B cell (primary cell): ENCODE measurements at regions not wholly inside any gene's neighbourhood (a gene's known extent, or its start where the extent isn't known, plus 50 kb on each side); places are given as distances from the start of the nearest gene placed in this dataset.

ENCODE experiments used
- EZH2 ChIP-seq: IDR thresholded peaks from 2 replicates; pipeline ENCODE4 v1.6.1; 2012; ENCODE audit warnings: borderline replicate concordance, low read depth, mild to moderate bottlenecking, moderate library complexity, low read length; ENCODE audit not compliant: insufficient read depth, poor library complexity, severe bottlenecking
- TF ChIP-seq, protein P1 (sequence below): fragments of 200-600 bp; IDR thresholded peaks from one replicate; pipeline ENCODE4 v1.8.0; 2022; ENCODE audit warnings: antibody characterized with exemption, mild to moderate bottlenecking

- TF ChIP-seq, protein P1, sequence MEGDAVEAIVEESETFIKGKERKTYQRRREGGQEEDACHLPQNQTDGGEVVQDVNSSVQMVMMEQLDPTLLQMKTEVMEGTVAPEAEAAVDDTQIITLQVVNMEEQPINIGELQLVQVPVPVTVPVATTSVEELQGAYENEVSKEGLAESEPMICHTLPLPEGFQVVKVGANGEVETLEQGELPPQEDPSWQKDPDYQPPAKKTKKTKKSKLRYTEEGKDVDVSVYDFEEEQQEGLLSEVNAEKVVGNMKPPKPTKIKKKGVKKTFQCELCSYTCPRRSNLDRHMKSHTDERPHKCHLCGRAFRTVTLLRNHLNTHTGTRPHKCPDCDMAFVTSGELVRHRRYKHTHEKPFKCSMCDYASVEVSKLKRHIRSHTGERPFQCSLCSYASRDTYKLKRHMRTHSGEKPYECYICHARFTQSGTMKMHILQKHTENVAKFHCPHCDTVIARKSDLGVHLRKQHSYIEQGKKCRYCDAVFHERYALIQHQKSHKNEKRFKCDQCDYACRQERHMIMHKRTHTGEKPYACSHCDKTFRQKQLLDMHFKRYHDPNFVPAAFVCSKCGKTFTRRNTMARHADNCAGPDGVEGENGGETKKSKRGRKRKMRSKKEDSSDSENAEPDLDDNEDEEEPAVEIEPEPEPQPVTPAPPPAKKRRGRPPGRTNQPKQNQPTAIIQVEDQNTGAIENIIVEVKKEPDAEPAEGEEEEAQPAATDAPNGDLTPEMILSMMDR = no peak
- no peak for TF ChIP-seq EZH2
Measured at GRCh38 chr16:47026492-47026891, 53.0 kb upstream of the DNAJA2 start.
